Panc1 (cell line): ENCODE measurements at regions not wholly inside any gene's neighbourhood (a gene's known extent, or its start where the extent isn't known, plus 50 kb on each side); places are given as distances from the start of the nearest gene placed in this dataset.

Source experiments
- ATAC-seq: fragments of 200-7000 bp; cut with Tn5 transposase; 2 replicates; pipeline ENCODE4 v1.9.1; 2020; ENCODE audit warnings: mild to moderate bottlenecking, moderate library complexity
- BruUV-seq: library from RNA; stranded (reverse); fragments of 400-500 nt; replicated peaks from 2 replicates; lab custom pipeline; 2021; lab: Mats Ljungman, UMichigan
- CTCF ChIA-PET: fragments of 300-600 bp; sonication (Branson Sonifier 250); formaldehyde crosslinking; loops from one replicate; lab custom pipeline; 2022; ENCODE audit warnings: antibody characterized with exemption; lab: Charles Lee
- POLR2A ChIA-PET: fragments of 300-600 bp; sonication (Branson Sonifier 250); formaldehyde crosslinking; loops from one replicate; lab custom pipeline; 2022; ENCODE audit warnings: antibody characterized with exemption; lab: Charles Lee
- DNase-seq: peaks from one replicate; pipeline ENCODE4 v3.0.0-alpha.2; 2010; ENCODE audit warnings: low read depth, low spot score
- H3K27ac ChIP-seq: 2 replicates; pipeline ENCODE4 v1.5.1; 2011; ENCODE audit warnings: mild to moderate bottlenecking, low read length, inconsistent platforms
- H3K27me3 ChIP-seq: fragments of 200-500 bp; sonication (Bioruptor generic); 2 replicates; pipeline ENCODE4 v1.6.0; 2014; ENCODE audit warnings: low read length, inconsistent platforms; ENCODE audit not compliant: control insufficient read depth, insufficient read depth
- H3K36me3 ChIP-seq: fragments of 200-500 bp; sonication (Bioruptor generic); 2 replicates; pipeline ENCODE4 v1.5.1; 2014; ENCODE audit warnings: inconsistent platforms, mild to moderate bottlenecking, low read length, moderate library complexity; ENCODE audit not compliant: control insufficient read depth, insufficient read depth
- H3K4me1 ChIP-seq: 2 replicates; pipeline ENCODE4 v1.5.1; 2011; ENCODE audit warnings: inconsistent platforms, mild to moderate bottlenecking, low read length, moderate library complexity; ENCODE audit not compliant: control insufficient read depth, insufficient read depth
- H3K4me3 ChIP-seq, 2 experiments: 2 replicates each; pipeline ENCODE4 v1.5.1; 2011 to 2012; ENCODE audit warnings: low read depth in 2 of 2, low read length in 2 of 2, mild to moderate bottlenecking in 2 of 2, inconsistent platforms in 1 of 2, moderate library complexity in 1 of 2
- H3K9me3 ChIP-seq: fragments of 200-500 bp; sonication (Bioruptor generic); 2 replicates; pipeline ENCODE4 v1.5.1; 2014; ENCODE audit warnings: low read depth, mild to moderate bottlenecking, inconsistent platforms, low read length, moderate library complexity; ENCODE audit not compliant: control insufficient read depth, insufficient read depth
- CTCF ChIP-seq: fragments of 450-650 bp; IDR thresholded peaks from 2 replicates; pipeline ENCODE4 v1.5.1; 2017; ENCODE audit warnings: mild to moderate bottlenecking
- POLR2AphosphoS5 ChIP-seq: IDR thresholded peaks from 2 replicates; pipeline ENCODE4 v1.6.1; 2012; ENCODE audit warnings: mild to moderate bottlenecking, low read depth, low read length, moderate library complexity
- REST ChIP-seq, 2 experiments: IDR thresholded peaks; 2 replicates each; pipeline ENCODE4 v1.6.1; 2011 to 2012; ENCODE audit warnings: low read depth in 2 of 2, control low read depth in 1 of 2, low read length in 1 of 2, mild to moderate bottlenecking in 1 of 2, moderate library complexity in 1 of 2; ENCODE audit not compliant: insufficient read depth in 1 of 2
- SIN3A ChIP-seq: IDR thresholded peaks from 2 replicates; pipeline ENCODE4 v1.6.1; 2012; ENCODE audit warnings: low read depth, mild to moderate bottlenecking, low read length, moderate library complexity, borderline replicate concordance; ENCODE audit not compliant: insufficient read depth
- TCF7L2 ChIP-seq: IDR thresholded peaks from 2 replicates; pipeline ENCODE4 v1.6.1; 2011; ENCODE audit warnings: mild to moderate bottlenecking, low read depth, low read length, inconsistent platforms
- in situ Hi-C: cut with HindIII; loops from 2 replicates; pipeline ENCODE4 v1.10.0; 2016; ENCODE audit warnings: low sequenced_read_pairs, low pct_unique_long_range_greater_than_20kb
- intact Hi-C: fragments of 100-400 bp; cut with micrococcal nuclease; formaldehyde crosslinking; loops from one replicate; pipeline ENCODE4 v1.10.0; 2022; ENCODE audit not compliant: unreplicated experiment

GRCh38 chr4:186859420-186859819 lies 135.8 kb upstream of the FAT1 start:
- H3K4me3 ChIP-seq, result no peak overlapping the region
- in situ Hi-C loops, result no loop called here
- H3K36me3 ChIP-seq, result no peaks in the 10 kb centered on the region
- TF ChIP-seq POLR2AphosphoS5 (no peak), REST (IDR thresholded peaks at IDR 0.05; ENCODE audit: insufficient read depth in 1 of 2, low read depth in 2 of 2, low read length in 1 of 2) (no peak), TCF7L2 (no peak), CTCF (no peak), SIN3A (no peak)
- H3K9me3 ChIP-seq, result no peaks in the 10 kb centered on the region
- no peak overlapping the region for H3K27ac ChIP-seq
- CTCF ChIA-PET, result no interaction called here
- DNase-seq (no peak), ATAC-seq (no peak)
- no TSS peak for BruUV-seq
- no peaks in the 10 kb centered on the region for H3K27me3 ChIP-seq
- H3K4me1 ChIP-seq, result peaks cover 10% of the 10 kb centered on the region
- POLR2A ChIA-PET, result no interaction called here
- intact Hi-C loops, result no loop called here

GRCh38 chr4:186861317-186861716 lies 137.7 kb upstream of the FAT1 start:
- CTCF ChIA-PET, result no interaction called here
- Histone ChIP-seq H3K9me3 (0 out of 2 replicates have a peak, but pooled peaks cover 5% of the 10 kb centered on the region), H3K27me3 (no peaks in the 10 kb centered on the region), H3K36me3 (no peaks in the 10 kb centered on the region), H3K27ac (peak overlapping the region; percentile 57; the same call in 1 of the 2 replicates), H3K4me1 (peaks cover 10% of the 10 kb centered on the region), H3K4me3 (no peak overlapping the region)
- ATAC-seq (no peak), DNase-seq (no peak)
- TF ChIP-seq TCF7L2 (no peak), REST (IDR thresholded peaks at IDR 0.05; ENCODE audit: insufficient read depth in 1 of 2, low read depth in 2 of 2, low read length in 1 of 2) (no peak), SIN3A (no peak), POLR2AphosphoS5 (no peak), CTCF (no peak)
- in situ Hi-C loops, result no loop called here
- intact Hi-C loops, result no loop called here
- no TSS peak for BruUV-seq
- POLR2A ChIA-PET, result no interaction called here
